Activated T-helper 1 cell treated with anti-CD3 and anti-CD28 coated beads, Interleukin-12 subunit alpha, Interleukin-12 subunit beta, Interleukin-2, Interleukin-4 antibody, amounts not matched to agents 30 ng/mL and 10 ng/mL and 1 ng/mL, durations not matched to agents 14 hours and 24 hours and 36 hours (primary cell): ENCODE measurements at regions not wholly inside any gene's neighbourhood (a gene's known extent, or its start where the extent isn't known, plus 50 kb on each side); places are given as distances from the start of the nearest gene placed in this dataset.

Experiments used
- DNase-seq: peaks from one replicate; pipeline ENCODE4 v3.0.0; 2021; ENCODE audit warnings: low spot score
- H3K27ac Mint-ChIP-seq: one replicate; pipeline ENCODE4 v1.8.0; 2021; ENCODE audit warnings: mild to moderate bottlenecking, mixed read lengths
- H3K27me3 Mint-ChIP-seq: one replicate; pipeline ENCODE4 v1.8.0; 2022; ENCODE audit warnings: mild to moderate bottlenecking, moderate library complexity, mixed read lengths; ENCODE audit not compliant: insufficient read depth
- H3K36me3 Mint-ChIP-seq: one replicate; pipeline ENCODE4 v1.8.0; 2021; ENCODE audit warnings: low read depth, mixed read lengths
- H3K4me1 Mint-ChIP-seq: one replicate; pipeline ENCODE4 v1.8.0; 2021; ENCODE audit warnings: low read depth, mixed read lengths
- H3K4me3 Mint-ChIP-seq: one replicate; pipeline ENCODE4 v1.8.0; 2021; ENCODE audit warnings: mild to moderate bottlenecking, moderate library complexity, mixed read lengths
- H3K9me3 Mint-ChIP-seq: one replicate; pipeline ENCODE4 v1.8.0; 2021; ENCODE audit warnings: mixed read lengths
- intact Hi-C: fragments of 100-400 bp; cut with micrococcal nuclease; formaldehyde crosslinking; loops from one replicate; pipeline ENCODE4 v1.15.1; 2024

DNA sequence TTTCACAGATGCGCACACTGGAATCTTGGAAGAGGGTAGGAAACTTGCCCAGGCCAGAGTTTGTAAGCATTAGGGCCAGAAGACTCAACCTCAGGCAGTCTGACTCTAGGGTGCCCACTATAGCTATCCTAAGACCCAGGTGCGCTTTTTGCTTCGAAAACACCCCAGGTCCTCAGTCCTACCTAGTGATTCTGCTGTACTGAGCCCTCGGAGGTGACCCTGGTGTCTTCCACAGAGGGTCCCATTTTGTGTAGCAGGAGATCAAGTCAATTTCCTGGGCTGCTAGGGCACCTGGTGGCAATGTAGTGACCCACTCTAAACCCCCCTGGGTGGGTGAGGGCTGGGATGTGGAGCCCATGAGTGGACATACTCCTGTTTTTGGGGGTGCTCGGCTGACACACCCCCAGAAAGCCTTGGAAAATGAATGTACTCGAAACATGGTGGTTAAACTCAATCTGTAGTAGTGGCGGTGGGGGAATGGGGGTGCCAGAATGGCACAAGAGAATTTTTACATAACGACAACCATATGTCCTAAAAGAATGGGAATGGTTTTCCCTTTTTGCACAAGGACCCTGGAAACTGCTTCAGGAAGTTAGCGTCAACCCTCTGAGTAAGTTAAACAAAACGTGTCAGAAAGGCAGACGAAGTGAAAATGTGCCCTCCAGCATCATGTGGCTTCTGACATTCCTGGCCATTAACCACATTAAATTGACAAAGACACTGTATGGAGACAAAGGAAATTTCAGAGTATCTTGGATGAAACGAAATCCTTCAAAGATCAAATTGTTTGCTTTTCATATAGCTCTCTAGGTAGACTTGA, 218.0 kb upstream of the COPS8 start:
- H3K27ac Mint-ChIP-seq: no peak overlapping the region
- peaks cover 5% of the 10 kb centered on the region for H3K4me1 Mint-ChIP-seq
- intact Hi-C loops: no loop called here
- no peak overlapping the region for H3K4me3 Mint-ChIP-seq
- DNase-seq: no peak
- H3K27me3 Mint-ChIP-seq: peaks cover 4% of the 10 kb centered on the region
- H3K9me3 Mint-ChIP-seq: no peaks in the 10 kb centered on the region
- H3K36me3 Mint-ChIP-seq: no peaks in the 10 kb centered on the region

DNA sequence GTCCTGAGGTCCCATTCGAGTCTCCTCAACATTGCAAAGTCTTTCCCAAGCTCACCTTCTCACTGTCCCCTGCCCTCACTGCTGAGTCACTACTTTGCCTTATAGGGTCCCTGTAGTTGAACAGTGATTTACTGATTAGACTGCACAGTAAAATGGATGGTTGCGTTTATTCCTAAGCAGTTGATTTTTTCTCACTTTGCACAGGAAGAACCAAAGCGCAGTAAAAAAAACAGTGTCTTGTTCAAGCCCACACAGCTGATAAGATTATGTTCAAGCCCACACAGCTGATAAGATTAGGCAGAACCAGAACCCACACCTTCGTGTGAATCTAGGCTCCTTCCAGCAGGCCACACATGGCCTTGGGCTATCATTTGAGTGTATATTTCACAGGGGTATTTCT, 215.3 kb upstream of the COPS8 start:
- H3K36me3 Mint-ChIP-seq: no peaks in the 10 kb centered on the region
- DNase-seq: no peak

DNA sequence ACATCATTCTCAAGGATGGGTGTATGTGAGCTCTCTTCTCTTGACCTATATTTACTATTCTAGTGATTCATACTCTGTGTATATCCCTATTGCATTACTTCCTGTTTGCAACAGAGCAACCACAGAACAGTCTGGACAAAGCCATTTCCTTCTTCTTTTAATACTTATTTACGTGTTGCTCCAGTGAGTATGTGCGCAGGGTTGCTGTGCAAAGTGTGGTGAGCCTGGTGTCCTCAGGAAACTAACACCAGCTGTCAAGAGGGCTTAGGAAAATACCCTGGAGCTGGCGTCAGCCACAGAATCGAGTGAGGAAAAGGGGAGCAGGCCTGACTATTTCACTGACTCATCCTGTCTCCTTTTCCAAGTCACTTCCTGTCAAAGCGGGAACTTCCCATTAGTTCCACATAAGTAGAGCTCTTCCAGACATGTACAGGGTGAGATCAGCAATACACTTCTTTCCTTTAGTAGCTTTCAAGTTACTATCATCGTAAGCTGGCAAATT, 214.1 kb upstream of the COPS8 start:
- H3K4me3 Mint-ChIP-seq: no peak overlapping the region
- no peaks in the 10 kb centered on the region for H3K36me3 Mint-ChIP-seq
- peaks cover 2% of the 10 kb centered on the region for H3K27me3 Mint-ChIP-seq
- no peak for DNase-seq
- H3K4me1 Mint-ChIP-seq: peaks cover 5% of the 10 kb centered on the region
- intact Hi-C loops: no loop called here
- no peaks in the 10 kb centered on the region for H3K9me3 Mint-ChIP-seq
- H3K27ac Mint-ChIP-seq: no peak overlapping the region

More for the DNA sequence above, 215.3 kb upstream of the COPS8 start:
- H3K27me3 Mint-ChIP-seq: peaks cover 4% of the 10 kb centered on the region
- H3K4me3 Mint-ChIP-seq: no peak overlapping the region
- peaks cover 5% of the 10 kb centered on the region for H3K4me1 Mint-ChIP-seq
- H3K9me3 Mint-ChIP-seq: no peaks in the 10 kb centered on the region
- no peak overlapping the region for H3K27ac Mint-ChIP-seq
- intact Hi-C loops: no loop called here

DNA sequence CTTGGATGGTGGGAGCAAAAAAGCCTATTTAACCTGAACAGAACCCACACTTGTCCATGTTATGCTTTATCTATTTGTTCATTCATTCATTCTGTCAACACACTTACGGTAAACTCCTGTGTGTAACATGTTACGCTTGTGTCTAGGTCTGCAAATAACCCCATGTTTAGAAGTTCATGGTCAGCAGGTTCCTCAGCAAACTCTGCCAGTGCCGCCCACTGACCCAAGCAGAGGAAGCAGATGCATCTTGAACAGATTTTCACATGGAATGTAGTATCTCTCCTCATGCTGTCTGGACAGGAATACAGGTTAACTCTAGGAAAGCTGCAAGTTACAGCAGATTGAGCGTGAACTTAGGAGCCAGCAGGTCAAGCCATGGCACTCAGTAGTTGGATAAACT, 213.7 kb upstream of the COPS8 start:
- Mint-ChIP-seq H3K4me1 (peaks cover 5% of the 10 kb centered on the region), H3K4me3 (no peak overlapping the region), H3K36me3 (no peaks in the 10 kb centered on the region), H3K27ac (no peak overlapping the region), H3K27me3 (peaks cover under 1% of the 10 kb centered on the region), H3K9me3 (no peaks in the 10 kb centered on the region)
- intact Hi-C loops: no loop called here
- no peak for DNase-seq

DNA sequence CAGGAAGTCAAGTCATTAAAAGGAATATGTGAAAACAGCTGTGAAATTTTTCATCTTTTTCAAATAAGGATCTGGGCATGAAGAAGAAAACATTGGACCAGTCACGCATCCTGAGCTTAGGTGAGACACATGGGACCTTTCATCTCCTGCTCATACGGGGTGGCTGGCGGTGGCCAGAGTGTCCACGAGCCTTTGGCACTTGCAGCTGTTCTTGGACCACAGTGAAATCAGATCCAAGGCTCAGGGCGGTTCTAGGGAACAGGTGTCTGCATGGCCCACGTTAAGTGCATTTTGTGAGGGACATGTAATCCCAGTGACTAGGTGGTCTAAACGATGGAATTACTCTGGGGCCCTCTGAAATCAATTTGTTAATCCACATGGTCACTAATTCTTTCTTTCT, 212.7 kb upstream of the COPS8 start:
- intact Hi-C loops: no loop called here
- Mint-ChIP-seq H3K4me1 (peaks cover 5% of the 10 kb centered on the region), H3K36me3 (no peaks in the 10 kb centered on the region), H3K27me3 (no peaks in the 10 kb centered on the region), H3K27ac (no peak overlapping the region), H3K9me3 (no peaks in the 10 kb centered on the region), H3K4me3 (no peak overlapping the region)
- no peak for DNase-seq

DNA sequence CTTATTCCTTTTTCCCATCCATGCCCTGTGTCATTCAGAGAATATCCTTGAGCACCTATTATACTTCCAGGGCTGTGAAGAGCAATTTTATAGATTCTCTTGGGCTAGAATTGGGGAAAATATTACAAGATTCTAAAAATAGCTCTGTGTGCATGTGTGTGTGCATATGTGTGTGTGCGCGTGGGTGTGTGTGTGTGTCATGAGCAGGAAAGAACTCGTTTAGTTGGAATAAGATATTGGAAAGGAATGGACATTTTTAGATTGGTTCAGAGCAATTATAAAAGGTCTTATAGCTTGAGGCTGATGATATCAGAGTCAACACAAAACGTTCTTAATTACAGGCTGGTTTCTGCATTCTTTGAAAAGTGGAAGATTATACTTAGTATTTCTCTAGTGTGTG, 212.1 kb upstream of the COPS8 start:
- no peak for DNase-seq
- Mint-ChIP-seq H3K4me3 (no peak overlapping the region), H3K36me3 (no peaks in the 10 kb centered on the region), H3K9me3 (no peaks in the 10 kb centered on the region), H3K4me1 (peaks cover 5% of the 10 kb centered on the region), H3K27ac (no peak overlapping the region), H3K27me3 (no peaks in the 10 kb centered on the region)
- intact Hi-C loops: no loop called here

DNA sequence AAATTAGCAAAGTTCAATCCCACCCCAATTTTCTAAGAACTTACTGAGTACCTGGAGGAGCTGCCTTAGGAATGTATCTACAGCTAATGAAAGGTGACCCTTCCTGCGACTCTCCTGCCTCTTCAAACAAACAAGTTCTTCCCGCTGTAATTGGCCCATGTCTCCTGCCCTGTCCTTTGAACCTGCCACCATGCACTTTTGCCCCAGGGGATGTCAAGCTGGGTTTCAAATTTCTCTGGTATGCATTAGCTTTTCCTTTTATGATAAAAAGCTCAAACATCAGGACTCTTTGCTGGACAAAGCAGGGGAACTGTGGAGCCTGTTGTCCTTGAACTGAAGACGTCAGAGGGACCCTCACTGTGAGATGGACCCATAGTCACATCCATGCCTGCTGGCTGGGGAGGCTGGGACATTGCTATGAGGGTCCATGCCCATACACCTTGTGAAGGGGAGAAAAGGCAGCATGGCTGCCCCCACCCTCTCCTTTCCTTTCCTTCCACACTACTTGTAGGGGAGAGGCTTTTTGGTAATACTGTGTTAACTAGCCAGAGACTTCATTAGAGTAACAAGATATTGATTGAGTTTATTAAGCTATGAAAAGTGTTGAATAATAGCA, 210.7 kb upstream of the COPS8 start:
- intact Hi-C loops: no loop called here
- Mint-ChIP-seq H3K27ac (no peak overlapping the region), H3K4me3 (no peak overlapping the region), H3K36me3 (no peaks in the 10 kb centered on the region), H3K9me3 (no peaks in the 10 kb centered on the region), H3K4me1 (peaks cover 5% of the 10 kb centered on the region), H3K27me3 (peaks cover 3% of the 10 kb centered on the region)
- DNase-seq: no peak

DNA sequence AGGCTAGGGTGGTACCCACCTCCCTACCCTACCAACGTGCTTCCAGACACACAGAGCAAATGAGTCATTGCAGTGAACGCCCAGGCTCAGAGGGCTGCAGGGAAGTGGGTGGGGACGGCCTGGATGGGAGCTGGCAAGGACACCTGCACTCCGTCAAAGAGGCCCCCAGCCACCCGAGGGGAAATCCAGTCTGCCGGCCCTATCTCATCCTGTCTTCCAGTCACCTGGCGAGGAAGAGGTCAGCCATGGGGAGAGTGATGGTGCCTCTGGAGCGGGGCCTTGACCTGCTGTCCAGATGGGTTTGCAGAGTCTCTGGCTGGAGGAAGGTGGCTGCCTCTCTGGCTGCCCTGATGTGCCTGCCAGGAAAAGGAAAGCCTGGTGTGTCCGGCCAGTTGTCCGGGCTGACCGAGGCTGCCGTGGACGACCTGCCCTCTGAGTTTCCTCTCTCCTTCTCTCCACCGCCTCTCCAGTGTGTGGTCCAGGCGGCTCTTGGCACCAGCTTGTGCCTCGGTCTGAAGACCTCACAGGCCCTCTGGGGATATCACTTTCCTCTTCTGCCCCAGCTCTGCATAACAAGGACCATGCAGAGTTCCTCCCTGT, 209.7 kb upstream of the COPS8 start:
- no peak overlapping the region for H3K4me3 Mint-ChIP-seq
- intact Hi-C loops: no loop called here
- no peaks in the 10 kb centered on the region for H3K36me3 Mint-ChIP-seq

DNA sequence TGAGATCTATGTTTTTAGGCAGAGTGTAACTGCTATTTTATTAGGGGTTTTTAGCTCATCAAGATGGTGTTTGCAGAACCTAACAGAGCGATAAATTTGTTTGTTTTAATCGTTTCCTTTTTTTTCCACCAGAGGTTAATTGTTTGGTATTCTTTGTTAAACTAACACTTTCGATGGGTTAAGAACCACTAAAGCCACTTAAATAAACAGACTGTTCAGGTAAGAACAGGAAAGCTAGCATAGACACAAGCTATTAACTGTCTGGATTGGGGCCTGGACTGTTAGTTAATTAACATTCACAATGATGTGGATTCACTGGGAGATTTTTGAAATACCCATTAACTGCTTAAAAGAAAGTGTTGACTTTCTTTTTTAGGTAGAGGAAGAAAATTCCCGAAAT, 209.0 kb upstream of the COPS8 start:
- H3K4me1 Mint-ChIP-seq: peaks cover 1% of the 10 kb centered on the region
- H3K9me3 Mint-ChIP-seq: no peaks in the 10 kb centered on the region
- H3K4me3 Mint-ChIP-seq: no peak overlapping the region
- no peak overlapping the region for H3K27ac Mint-ChIP-seq
- H3K27me3 Mint-ChIP-seq: peaks cover 3% of the 10 kb centered on the region
- no peak for DNase-seq
- intact Hi-C loops: no loop called here
- no peaks in the 10 kb centered on the region for H3K36me3 Mint-ChIP-seq

More for the DNA sequence above, 209.7 kb upstream of the COPS8 start:
- no peaks in the 10 kb centered on the region for H3K9me3 Mint-ChIP-seq
- H3K4me1 Mint-ChIP-seq: peaks cover 5% of the 10 kb centered on the region
- no peak for DNase-seq
- no peak overlapping the region for H3K27ac Mint-ChIP-seq
- H3K27me3 Mint-ChIP-seq: peaks cover 3% of the 10 kb centered on the region

DNA sequence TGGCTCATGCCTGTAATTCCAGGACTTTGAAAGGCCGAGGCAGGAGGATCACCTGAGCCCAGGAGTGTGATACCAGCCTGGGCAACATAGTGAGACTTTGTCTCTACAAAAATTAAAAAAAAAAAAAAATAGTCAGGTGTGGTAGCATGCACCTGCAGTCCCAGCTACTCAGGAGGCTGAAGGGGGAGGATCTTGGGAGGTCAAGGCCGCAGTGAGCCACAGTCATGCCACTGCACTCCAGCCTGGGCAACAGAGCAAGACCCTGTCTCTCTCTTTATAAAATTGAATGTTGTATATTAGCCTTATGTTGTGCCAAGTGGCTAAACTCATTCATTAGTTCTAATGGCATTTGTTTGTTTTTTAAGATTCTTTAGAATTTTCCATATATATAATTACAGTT, 207.7 kb upstream of the COPS8 start:
- H3K27ac Mint-ChIP-seq: no peak overlapping the region
- no peak for DNase-seq
- peaks cover 3% of the 10 kb centered on the region for H3K27me3 Mint-ChIP-seq
- H3K4me1 Mint-ChIP-seq: no peaks in the 10 kb centered on the region
- H3K36me3 Mint-ChIP-seq: no peaks in the 10 kb centered on the region
- no peaks in the 10 kb centered on the region for H3K9me3 Mint-ChIP-seq
- no peak overlapping the region for H3K4me3 Mint-ChIP-seq
- intact Hi-C loops: no loop called here

DNA sequence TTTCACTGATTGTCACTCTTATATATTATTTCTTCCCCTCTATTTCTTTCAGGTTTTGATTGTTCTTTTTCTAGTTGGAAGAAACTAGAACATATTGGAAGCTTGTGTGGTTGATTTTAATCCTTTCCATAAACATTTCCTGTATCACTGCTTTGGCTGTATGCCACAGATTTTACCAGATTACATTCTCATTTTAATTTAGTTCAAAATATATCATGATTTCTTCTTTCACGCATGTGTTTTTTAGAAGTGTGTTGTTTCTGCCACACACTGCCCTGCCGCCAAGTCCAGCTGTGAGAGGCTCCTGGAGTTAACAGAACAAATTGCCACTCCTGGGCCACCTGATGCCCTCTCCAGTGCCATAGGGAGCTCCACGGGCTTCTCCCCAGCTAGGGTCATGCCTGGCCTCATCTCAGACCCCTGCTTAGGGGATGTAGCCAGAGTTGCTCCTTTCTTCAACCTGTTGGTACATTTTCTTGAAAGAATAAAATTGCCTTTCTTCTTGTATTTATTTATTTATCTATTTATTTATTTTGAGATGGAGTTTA, 206.2 kb upstream of the COPS8 start:
- no peak for DNase-seq
- Mint-ChIP-seq H3K27me3 (peaks cover 3% of the 10 kb centered on the region), H3K27ac (no peak overlapping the region), H3K4me1 (no peaks in the 10 kb centered on the region), H3K4me3 (no peak overlapping the region), H3K36me3 (no peaks in the 10 kb centered on the region), H3K9me3 (no peaks in the 10 kb centered on the region)
- intact Hi-C loops: no loop called here

DNA sequence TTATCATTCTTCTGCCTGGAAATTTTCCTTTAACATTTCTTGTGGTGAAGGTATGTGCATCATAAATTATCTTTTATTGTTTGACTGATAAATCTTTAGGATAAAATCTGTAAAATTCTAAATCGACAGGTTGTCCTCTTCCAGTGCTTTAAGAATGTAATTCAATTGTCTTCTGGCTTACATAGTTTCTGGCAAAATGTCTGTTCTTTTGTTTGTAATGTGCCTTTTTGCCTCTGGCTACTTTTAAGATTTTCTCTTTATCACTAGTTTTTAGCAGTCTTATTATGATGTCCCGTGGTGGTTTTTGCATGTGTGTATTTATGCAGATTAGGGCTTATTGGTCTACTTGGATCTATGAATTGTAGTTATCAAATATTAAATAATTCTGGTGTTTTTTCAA, 203.6 kb upstream of the COPS8 start:
- Mint-ChIP-seq H3K27me3 (peaks cover 3% of the 10 kb centered on the region), H3K36me3 (no peaks in the 10 kb centered on the region)
- intact Hi-C loops: no loop called here

DNA sequence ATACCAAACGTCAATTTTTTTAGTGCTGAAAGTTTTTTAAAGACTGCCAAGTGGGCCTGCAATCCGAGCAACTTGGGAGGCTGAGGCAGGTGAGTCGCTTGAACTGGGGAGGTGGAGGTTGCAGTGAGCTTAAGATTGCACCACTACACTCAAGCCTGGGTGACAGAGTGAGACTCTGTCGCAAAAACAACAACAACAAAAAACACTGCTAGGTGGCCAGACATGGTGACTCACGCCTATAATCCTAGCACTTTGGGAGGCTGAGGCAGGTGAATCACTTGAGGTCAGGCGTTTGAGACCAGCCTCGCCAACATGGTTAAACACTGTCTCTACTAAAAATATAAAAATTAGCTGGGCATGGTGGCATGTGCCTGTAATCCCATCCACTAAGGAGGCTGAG, 202.8 kb upstream of the COPS8 start:
- Mint-ChIP-seq H3K9me3 (no peaks in the 10 kb centered on the region), H3K27ac (no peak overlapping the region), H3K4me3 (no peak overlapping the region), H3K4me1 (no peaks in the 10 kb centered on the region), H3K36me3 (no peaks in the 10 kb centered on the region), H3K27me3 (peaks cover 3% of the 10 kb centered on the region)
- no peak for DNase-seq
- intact Hi-C loops: no loop called here

More for the DNA sequence above, 203.6 kb upstream of the COPS8 start:
- Mint-ChIP-seq H3K9me3 (no peaks in the 10 kb centered on the region), H3K4me3 (no peak overlapping the region), H3K27ac (no peak overlapping the region), H3K4me1 (no peaks in the 10 kb centered on the region)
- DNase-seq: no peak
